WTC11 (cell line): ENCODE measurements at regions not wholly inside any gene's neighbourhood (a gene's known extent, or its start where the extent isn't known, plus 50 kb on each side); places are given as distances from the start of the nearest gene placed in this dataset.

Experiments
- ATAC-seq: fragments of 200-7000 bp; cut with Tn5 transposase; 2 replicates; pipeline ENCODE4 v1.10.0; 2021; ENCODE audit warnings: mild to moderate bottlenecking, moderate library complexity
- CTCF ChIA-PET: fragments of 300-600 bp; sonication (Branson Sonifier 250); formaldehyde crosslinking; loops from one replicate; lab custom pipeline; 2021; ENCODE audit warnings: antibody characterized with exemption; lab: Charles Lee
- POLR2A ChIA-PET: fragments of 350-600 bp; sonication (Branson Sonifier 250); formaldehyde crosslinking; loops from one replicate; lab custom pipeline; 2021; ENCODE audit warnings: antibody characterized with exemption; lab: Charles Lee
- DNase-seq: peaks from one replicate; pipeline ENCODE4 v3.0.0; 2021; ENCODE audit warnings: low spot score
- H3K27ac Mint-ChIP-seq: 2 replicates; pipeline ENCODE4 v1.8.0; 2021; ENCODE audit warnings: mixed read lengths
- H3K27me3 Mint-ChIP-seq: 2 replicates; pipeline ENCODE4 v1.8.0; 2021; ENCODE audit warnings: low read depth, mild to moderate bottlenecking, moderate library complexity, mixed read lengths
- H3K36me3 Mint-ChIP-seq: 2 replicates; pipeline ENCODE4 v1.8.0; 2021; ENCODE audit warnings: mixed read lengths
- H3K4me1 Mint-ChIP-seq: 2 replicates; pipeline ENCODE4 v1.8.0; 2022; ENCODE audit warnings: mixed read lengths
- H3K4me3 Mint-ChIP-seq: 2 replicates; pipeline ENCODE4 v1.8.0; 2021; ENCODE audit warnings: mild to moderate bottlenecking, moderate library complexity, mixed read lengths
- H3K9me3 Mint-ChIP-seq: 2 replicates; pipeline ENCODE4 v1.8.0; 2021; ENCODE audit warnings: mixed read lengths
- ATF3 ChIP-seq: sonication (generic); formaldehyde crosslinking; conservative IDR thresholded peaks from 2 replicates; pipeline ENCODE4 v1.8.1; 2022; ENCODE audit warnings: mild to moderate bottlenecking, missing genetic modification reagents
- E2F1 ChIP-seq: sonication (generic); formaldehyde crosslinking; IDR thresholded peaks from 2 replicates; pipeline ENCODE4 v1.8.0; 2022; ENCODE audit warnings: mild to moderate bottlenecking, missing genetic modification reagents
- ESRRA ChIP-seq: sonication (generic); formaldehyde crosslinking; IDR thresholded peaks from 2 replicates; pipeline ENCODE4 v1.8.1; 2022; ENCODE audit warnings: mild to moderate bottlenecking, missing genetic modification reagents, borderline replicate concordance
- GRHL2 ChIP-seq: fragments of 250-450 bp; sonication (Bioruptor Pico); IDR thresholded peaks from 2 replicates; pipeline ENCODE4 v1.8.0; 2022; ENCODE audit warnings: mild to moderate bottlenecking, moderate library complexity; ENCODE audit not compliant: insufficient replicate concordance, severe bottlenecking
- JAZF1 ChIP-seq: fragments of 250-450 bp; sonication (Bioruptor Pico); IDR thresholded peaks from 2 replicates; pipeline ENCODE4 v1.9.0; 2021; ENCODE audit warnings: moderate library complexity, mild to moderate bottlenecking, inconsistent platforms
- NR2C2 ChIP-seq: sonication (generic); formaldehyde crosslinking; IDR thresholded peaks from 2 replicates; pipeline ENCODE4 v1.8.0; 2022; ENCODE audit warnings: mild to moderate bottlenecking, missing genetic modification reagents
- PRDM15 ChIP-seq: sonication (generic); formaldehyde crosslinking; IDR thresholded peaks from 2 replicates; pipeline ENCODE4 v1.8.0; 2022; ENCODE audit warnings: missing genetic modification reagents
- RELA ChIP-seq: sonication (generic); formaldehyde crosslinking; IDR thresholded peaks from 2 replicates; pipeline ENCODE4 v1.8.1; 2022; ENCODE audit warnings: missing genetic modification reagents, mild to moderate bottlenecking, borderline replicate concordance
- STAT6 ChIP-seq: sonication (generic); formaldehyde crosslinking; conservative IDR thresholded peaks from 2 replicates; pipeline ENCODE4 v1.8.1; 2023; ENCODE audit warnings: mild to moderate bottlenecking, low read depth, missing genetic modification reagents, moderate library complexity
- TEAD4 ChIP-seq: sonication (generic); formaldehyde crosslinking; IDR thresholded peaks from 2 replicates; pipeline ENCODE4 v1.8.0; 2022; ENCODE audit warnings: mild to moderate bottlenecking, missing genetic modification reagents
- ZNF219 ChIP-seq: sonication (generic); formaldehyde crosslinking; IDR thresholded peaks from 2 replicates; pipeline ENCODE4 v1.8.0; 2023; ENCODE audit warnings: missing genetic modification reagents, mild to moderate bottlenecking, borderline replicate concordance
- ZNF317 ChIP-seq: sonication (generic); formaldehyde crosslinking; IDR thresholded peaks from 2 replicates; pipeline ENCODE4 v1.8.1; 2023; ENCODE audit warnings: low read depth, mild to moderate bottlenecking, moderate library complexity, missing genetic modification reagents, borderline replicate concordance
- ZNF425 ChIP-seq: fragments of 250-450 bp; sonication (Bioruptor Pico); conservative IDR thresholded peaks from 2 replicates; pipeline ENCODE4 v1.9.0; 2021; ENCODE audit warnings: mild to moderate bottlenecking
- ZNF512 ChIP-seq: sonication (generic); formaldehyde crosslinking; IDR thresholded peaks from 2 replicates; pipeline ENCODE4 v1.8.1; 2022; ENCODE audit warnings: missing genetic modification reagents, borderline replicate concordance
- ZNF671 ChIP-seq: fragments of 250-450 bp; sonication (Bioruptor Pico); IDR thresholded peaks from 2 replicates; pipeline ENCODE4 v1.8.0; 2021; ENCODE audit warnings: mild to moderate bottlenecking

- DNase-seq (no peak), ATAC-seq (no peak)
- H3K27me3 Mint-ChIP-seq = peaks cover 4% of the 10 kb centered on the region; the same call in 1 of the 2 replicates
- no peaks in the 10 kb centered on the region for H3K36me3 Mint-ChIP-seq
- ChIA-PET CTCF (interaction anchor here (1.3 kb wide), 1 partner anchor 22 kb away, joined by 4 read pairs; no protein-coding TSS in a partner anchor), POLR2A (no interaction called here)
- no peak overlapping the region for H3K27ac Mint-ChIP-seq
- TF ChIP-seq PRDM15 (CRISPR knock-in tag) (no peak), ZNF512 (CRISPR knock-in tag) (no peak), ZNF317 (no peak), ZNF671 (no peak), ZNF219 (CRISPR knock-in tag) (no peak), ZNF425 (CRISPR knock-in tag) (no peak), TEAD4 (no peak), E2F1 (CRISPR knock-in tag) (no peak), ATF3 (CRISPR knock-in tag) (no peak), NR2C2 (CRISPR knock-in tag) (no peak), STAT6 (CRISPR knock-in tag) (no peak), JAZF1 (no peak), GRHL2 (CRISPR knock-in tag) (no peak)
- no peaks in the 10 kb centered on the region for H3K4me1 Mint-ChIP-seq
- H3K9me3 Mint-ChIP-seq = peaks cover 20% of the 10 kb centered on the region
- H3K4me3 Mint-ChIP-seq = no peak overlapping the region
Observed at GRCh38 chr16:5468488-5468887, 370.9 kb upstream of the EEF2KMT start.

- Mint-ChIP-seq H3K4me1 (no peaks in the 10 kb centered on the region), H3K9me3 (peaks cover 22% of the 10 kb centered on the region), H3K27ac (no peak overlapping the region), H3K4me3 (no peak overlapping the region)
- no peak for ATAC-seq
- POLR2A ChIA-PET = no interaction called here
- TF ChIP-seq RELA (CRISPR knock-in tag) (no peak), ESRRA (CRISPR knock-in tag) (no peak)
- TF ChIP-seq, all 79 proteins: peak for 0
- H3K36me3 Mint-ChIP-seq = 0 out of 2 replicates have a peak, but pooled peaks cover 2% of the 10 kb centered on the region
- H3K27me3 Mint-ChIP-seq = peaks cover 2% of the 10 kb centered on the region; the same call in 1 of the 2 replicates
- no peak for DNase-seq
- CTCF ChIA-PET = no interaction called here
Observed at GRCh38 chr16:5467552-5467951, 370.0 kb upstream of the EEF2KMT start.
